Epithelial cell of proximal tubule (primary cell): ENCODE measurements at regions not wholly inside any gene's neighbourhood (a gene's known extent, or its start where the extent isn't known, plus 50 kb on each side); places are given as distances from the start of the nearest gene placed in this dataset.

Experiments
- DNase-seq: peaks from one replicate; pipeline ENCODE4 v3.0.0-alpha.2; 2011; ENCODE audit warnings: low read depth
- H3K4me3 ChIP-seq: 2 replicates; pipeline ENCODE4 v1.5.1; 2011; ENCODE audit warnings: low read depth, mild to moderate bottlenecking, low read length
- TF ChIP-seq, protein P1 (sequence below): conservative IDR thresholded peaks from 2 replicates; pipeline ENCODE4 v1.5.1; 2012; ENCODE audit warnings: low read depth, mild to moderate bottlenecking, low read length

DNA sequence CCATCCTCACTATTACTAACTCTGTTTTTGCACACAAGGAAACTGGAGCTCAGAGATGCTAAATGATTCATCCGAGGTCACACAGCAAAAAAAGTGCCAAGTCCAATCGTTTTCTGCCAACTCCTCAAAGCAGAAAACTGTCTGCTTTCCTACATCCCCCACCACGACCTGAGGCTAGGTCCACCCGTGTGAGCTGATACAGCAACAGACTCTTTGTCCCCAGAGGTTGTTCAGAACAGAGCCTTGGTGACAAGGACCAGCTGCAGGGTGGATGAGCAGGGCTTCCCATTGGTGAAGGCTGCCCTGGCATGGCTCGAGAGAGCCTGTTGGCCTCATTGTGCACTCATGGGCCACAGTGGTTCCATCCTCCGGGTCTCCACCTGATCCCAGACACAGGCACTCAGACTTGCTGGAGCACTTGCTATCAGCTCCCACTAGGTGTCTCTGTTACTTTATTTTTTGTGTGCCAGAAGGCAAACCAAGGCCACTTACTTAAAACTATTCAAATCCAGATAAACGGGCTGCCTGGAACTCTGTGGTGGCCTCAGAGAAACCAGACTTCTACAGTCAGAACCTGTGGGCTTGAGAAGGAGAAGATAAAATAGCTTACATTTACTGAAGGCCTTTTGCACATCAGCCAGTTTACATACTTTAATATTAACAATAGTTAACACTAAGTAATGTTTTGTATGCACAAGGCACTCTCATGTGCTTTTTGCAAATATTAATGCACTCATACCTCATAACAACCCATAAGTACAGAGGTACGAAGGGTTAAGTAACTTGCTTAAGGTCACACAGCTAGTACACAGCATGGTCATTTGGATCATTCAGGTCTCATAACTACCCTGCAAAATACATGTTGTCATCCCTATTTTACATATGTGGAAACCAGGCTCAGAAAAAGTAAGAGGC is 62.9 kb upstream of the CTIF start:
- no peak for DNase-seq
- no peak overlapping the region for H3K4me3 ChIP-seq
- TF ChIP-seq, protein P1, sequence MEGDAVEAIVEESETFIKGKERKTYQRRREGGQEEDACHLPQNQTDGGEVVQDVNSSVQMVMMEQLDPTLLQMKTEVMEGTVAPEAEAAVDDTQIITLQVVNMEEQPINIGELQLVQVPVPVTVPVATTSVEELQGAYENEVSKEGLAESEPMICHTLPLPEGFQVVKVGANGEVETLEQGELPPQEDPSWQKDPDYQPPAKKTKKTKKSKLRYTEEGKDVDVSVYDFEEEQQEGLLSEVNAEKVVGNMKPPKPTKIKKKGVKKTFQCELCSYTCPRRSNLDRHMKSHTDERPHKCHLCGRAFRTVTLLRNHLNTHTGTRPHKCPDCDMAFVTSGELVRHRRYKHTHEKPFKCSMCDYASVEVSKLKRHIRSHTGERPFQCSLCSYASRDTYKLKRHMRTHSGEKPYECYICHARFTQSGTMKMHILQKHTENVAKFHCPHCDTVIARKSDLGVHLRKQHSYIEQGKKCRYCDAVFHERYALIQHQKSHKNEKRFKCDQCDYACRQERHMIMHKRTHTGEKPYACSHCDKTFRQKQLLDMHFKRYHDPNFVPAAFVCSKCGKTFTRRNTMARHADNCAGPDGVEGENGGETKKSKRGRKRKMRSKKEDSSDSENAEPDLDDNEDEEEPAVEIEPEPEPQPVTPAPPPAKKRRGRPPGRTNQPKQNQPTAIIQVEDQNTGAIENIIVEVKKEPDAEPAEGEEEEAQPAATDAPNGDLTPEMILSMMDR, result peak; percentile 89

DNA sequence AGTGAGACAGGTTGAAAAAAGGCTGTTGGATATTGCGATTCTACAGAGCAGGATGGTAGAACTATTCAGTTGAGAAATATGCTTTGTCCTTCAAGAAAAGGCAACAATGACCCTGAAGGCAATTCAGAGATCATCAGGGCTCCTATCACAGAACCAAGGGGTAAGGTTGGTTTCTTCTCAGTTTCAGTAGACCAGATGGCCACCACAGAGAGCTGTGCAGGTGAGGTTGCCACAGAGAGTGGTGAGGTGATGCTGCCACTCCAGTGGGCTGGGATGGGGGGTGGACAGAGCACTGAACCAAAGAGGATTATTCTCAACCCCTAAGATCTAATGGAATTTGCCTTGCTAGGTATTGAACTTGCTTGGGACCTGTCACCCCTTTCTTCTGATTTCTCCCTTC is 64.6 kb upstream of the ZBTB7C start:
- DNase-seq, result no peak
- TF ChIP-seq, protein P1, result no peak
- no peak overlapping the region for H3K4me3 ChIP-seq

DNA sequence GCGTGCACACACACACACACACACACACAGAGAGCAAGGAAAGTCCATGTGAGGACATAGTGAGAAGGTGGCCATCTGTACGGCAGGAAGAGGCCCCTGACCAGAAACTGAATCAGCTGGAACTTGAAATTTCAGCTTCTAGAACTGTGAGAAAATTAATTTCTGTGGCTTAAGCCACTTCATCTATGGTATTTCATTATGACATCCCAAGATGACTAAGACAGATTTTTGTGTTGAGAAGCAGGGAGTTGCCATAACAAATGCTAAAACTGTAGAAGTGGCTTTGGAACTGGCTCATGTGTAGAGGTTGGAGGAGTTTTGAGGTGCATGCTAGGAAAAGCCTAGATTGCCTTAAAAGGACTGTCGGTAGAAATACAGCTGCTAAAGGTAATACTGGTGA is 63.4 kb upstream of the ZBTB7C start:
- no peak for DNase-seq
- TF ChIP-seq, protein P1, result no peak
- H3K4me3 ChIP-seq, result no peak overlapping the region

DNA sequence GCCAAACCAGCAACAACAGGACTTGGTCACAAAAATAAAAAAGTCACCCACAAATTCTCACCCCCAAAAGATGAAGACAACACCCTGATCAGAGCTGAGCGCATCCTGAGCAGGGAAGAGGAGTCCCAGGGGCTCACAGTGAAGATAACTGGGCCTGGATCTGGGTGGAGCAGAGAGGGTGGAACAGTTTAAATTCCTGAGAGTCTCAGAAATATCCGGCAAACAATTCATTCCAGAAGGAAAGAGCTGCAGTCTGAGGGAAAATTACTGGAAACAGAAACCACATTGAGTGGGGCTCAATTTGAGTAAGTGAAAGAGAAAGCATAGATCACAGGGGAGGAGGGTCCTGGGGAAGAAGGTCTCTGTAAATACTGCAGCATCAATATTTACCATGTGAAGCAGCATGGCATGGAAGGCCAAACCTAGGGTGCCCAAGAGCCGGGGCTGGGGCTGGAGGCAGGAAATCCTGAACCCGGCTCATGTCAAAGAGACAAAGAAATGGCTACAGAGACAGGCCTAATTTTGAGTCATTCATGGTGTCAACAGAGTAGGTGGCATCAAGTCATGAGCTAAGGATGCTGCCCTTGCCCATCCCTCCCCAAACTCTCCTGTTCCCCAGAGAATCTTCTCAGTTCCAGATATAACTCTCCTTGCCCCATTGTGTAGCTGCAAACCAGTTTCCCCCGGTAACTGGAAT is 61.4 kb upstream of the ZBTB7C start:
- TF ChIP-seq, protein P1, result no peak

DNA sequence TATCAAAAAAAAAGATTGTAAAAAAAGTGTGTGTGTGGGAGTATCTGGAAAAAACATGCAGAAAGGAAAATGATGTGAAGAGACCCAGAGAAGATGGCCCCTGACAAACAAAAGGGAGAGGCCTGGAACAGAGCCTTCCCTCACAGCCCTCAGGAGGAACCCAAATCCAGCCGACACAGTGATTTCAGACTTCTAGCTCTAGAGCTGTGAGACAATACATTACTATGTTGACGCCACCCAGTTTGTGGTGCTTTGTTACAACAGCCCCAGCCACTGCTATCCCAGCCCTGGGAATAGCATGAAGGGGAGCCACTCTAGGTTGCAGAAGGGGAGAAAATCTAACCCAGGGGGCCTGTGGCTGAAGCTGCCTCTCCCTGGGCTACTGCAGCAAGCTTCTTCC is 59.0 kb upstream of the ZBTB7C start:
- TF ChIP-seq, protein P1, result no peak
- DNase-seq, result no peak
- H3K4me3 ChIP-seq, result no peak overlapping the region

More for the DNA sequence above, 61.4 kb upstream of the ZBTB7C start:
- H3K4me3 ChIP-seq, result no peak overlapping the region
- DNase-seq, result no peak

DNA sequence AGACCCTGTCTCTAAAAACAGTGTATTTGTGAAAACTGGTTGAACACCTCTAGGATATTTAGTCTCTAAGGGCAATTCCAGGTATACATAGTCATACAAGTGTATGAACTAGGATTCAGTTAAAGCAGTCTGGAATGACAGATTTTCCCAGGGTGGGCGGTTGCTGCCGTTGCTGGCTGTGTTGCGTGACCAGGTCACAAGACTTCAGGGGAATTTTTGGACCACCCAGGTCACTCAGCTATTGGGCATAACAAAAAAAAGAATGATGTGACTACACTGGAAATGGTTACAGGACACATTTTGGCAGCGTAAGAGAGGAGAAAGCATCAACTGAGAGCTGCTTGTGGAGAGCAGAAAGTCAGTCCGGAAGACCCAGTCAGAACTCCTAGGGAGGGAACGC is 58.0 kb upstream of the ZBTB7C start:
- TF ChIP-seq, protein P1, result no peak
- no peak for DNase-seq
- H3K4me3 ChIP-seq, result no peak overlapping the region
